GM19351 (cell line): ENCODE measurements at regions not wholly inside any gene's neighbourhood (a gene's known extent, or its start where the extent isn't known, plus 50 kb on each side); places are given as distances from the start of the nearest gene placed in this dataset.
"Not testable (repeated sequence)": the region's sequence is repeated elsewhere in the genome, so short reads cannot be mapped to it uniquely, and the experiment has no call there.

Source experiments
- ATAC-seq: cut with Tn5 transposase; IDR thresholded peaks from one replicate; pipeline ENCODE4 v1.9.1; 2021; ENCODE audit warnings: mild to moderate bottlenecking, moderate library complexity; ENCODE audit not compliant: unreplicated experiment

DNA sequence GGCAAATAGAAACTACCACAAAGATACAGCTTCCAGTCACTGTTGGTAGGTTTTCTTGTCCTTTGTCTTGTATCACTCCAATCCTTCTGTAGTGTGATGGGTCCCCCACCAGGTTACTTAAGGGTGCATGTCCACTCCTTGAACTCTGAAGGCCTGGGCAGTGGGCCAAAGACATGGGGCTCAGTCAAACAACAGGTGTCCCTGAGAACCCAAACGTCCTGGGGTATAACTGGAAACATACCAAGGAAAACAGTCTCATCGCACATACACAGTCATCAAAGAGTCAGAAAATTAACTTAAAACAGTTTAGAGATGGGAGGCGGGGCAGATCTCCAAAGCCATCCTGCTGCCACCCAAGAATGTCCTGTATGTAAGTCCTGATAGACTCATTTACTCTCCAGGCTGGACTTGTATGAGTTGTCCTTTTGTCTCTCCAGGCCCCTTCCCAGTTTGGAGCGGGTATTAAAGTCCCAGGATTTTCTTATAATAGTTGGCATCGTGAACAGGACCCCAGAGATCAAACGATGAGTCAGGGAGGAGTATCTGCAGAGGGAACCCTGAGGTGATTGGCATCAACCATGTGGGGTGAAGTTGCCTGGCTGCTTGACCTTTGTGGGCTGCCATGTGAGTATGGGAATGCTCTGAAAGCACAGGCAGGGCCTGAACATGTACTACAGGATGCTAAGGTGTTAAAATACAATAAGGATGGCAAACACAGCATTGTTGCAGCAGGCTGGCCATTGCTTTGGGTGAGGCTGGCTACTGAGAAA is 613.2 kb upstream of the KLF12 start:
- ATAC-seq: no peak

DNA sequence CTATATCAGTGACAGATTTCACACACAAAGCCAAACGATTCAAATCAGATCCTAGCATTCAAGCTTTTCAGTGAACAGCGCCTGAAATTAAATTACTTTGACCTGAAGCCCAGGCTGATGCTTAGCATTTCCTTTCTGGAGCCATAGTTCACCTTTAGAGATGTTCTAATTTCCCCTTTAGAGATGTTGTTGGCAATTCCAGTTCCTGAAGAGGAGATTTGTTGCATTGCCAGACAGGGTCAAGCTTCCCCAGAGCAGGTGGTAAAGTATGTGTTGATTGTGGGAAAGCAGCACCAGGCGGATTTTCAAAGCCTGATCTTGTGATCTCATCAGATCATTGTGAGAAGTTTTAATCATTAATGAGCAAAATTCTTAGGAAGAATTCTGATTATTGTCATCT is 609.8 kb upstream of the KLF12 start:
- no peak for ATAC-seq

DNA sequence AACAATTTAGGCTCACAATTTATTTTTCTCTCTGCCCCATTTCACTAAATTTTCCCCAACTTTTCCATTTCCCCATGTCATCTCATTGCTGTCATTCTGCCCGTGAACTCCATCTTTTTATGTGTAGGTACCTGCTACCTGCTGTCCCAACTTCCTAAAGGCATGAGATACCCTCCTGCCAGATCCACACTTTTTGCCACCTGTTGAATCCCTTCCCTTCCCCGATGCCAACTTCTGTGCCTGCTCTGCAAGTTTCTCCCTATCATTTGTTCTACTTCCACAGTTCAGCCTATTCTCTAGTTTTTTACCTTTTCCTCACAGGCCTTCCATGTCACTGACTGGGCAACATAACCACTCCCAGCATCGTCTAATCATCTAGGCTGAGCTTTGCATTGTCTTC is 607.5 kb upstream of the KLF12 start:
- no peak for ATAC-seq

DNA sequence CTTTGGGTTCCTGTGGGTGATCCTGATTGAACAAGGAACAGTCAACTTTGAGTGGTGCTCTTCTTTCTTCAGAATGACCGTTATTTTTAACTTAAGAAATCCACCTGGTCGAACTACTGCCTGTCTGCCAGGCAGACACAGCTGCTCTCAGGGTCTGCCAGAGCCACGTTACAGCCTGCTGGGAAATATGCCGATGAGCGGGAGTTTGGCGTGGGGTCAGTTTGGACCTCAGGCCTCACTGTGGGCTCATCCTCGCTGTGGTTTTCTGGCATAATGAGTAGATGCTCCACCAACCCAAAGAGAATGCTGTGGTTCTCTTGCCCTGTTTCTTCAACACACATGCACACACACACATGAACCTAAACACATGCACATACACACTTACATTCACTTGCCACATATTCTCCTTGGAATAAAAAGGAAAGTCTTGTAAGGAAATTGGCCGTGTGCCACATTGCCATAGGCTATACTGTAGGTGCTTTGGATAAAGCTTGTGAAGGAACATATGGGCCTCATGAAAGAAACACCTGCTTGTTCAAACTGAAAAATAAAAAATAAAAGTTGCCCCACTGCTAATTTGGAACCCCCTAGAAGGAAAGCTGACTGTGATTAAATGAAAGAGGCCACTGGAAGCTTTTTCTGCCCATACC is 598.7 kb upstream of the KLF12 start:
- no peak for ATAC-seq

DNA sequence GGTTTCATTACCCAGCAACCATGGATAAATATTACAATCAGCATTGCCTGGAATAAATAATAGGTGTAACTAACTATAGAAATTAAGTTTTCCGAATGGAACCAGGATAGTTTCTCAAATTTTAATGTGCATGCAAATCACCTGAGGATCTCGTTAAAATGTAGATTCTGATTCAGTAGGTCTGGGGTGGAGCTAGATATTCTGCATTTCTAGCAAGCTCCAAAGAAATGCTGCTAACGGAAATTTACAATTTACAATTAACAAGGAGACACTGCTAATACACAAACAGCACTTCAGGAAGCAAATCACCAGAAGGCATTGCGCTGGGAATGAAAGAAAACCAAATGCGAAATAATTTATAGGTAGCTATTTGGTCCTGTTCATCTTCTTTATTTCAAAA is 597.5 kb upstream of the KLF12 start:
- no peak for ATAC-seq

DNA sequence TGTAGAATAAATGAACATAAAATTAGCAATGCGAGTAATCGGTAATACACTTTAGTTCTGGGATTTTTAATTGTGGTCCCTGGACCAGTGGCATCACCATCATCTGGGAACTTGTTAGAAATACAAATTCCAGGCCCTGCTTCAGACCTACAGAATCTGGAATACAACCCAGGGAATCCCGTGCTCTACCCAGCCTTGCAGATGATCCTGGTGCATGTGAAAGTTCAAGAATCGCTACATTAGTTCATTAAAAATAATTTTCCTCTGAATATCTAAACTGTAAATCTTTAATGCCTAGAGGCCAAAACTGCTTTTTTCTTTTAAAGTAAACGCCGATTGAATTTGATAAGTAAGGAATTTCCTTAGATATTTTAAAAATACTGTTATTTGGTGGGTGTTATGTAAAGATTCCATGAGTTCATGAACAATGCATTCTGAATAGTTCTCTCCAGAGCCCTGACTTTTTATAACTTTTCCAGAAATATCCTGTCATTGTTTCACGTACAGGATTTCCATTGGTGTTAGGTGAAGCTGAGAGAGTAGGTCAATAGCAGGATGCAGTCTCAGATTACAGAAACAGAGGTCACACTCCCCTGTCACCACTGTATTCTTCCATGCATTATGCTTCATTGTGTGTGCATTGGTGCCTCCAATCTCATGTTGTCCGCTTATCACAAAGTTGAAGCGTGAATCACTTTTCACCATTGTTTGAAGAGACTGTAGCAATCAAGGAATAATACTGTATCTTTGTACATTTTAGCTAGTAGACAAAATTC is 596.5 kb upstream of the KLF12 start:
- ATAC-seq: no peak

DNA sequence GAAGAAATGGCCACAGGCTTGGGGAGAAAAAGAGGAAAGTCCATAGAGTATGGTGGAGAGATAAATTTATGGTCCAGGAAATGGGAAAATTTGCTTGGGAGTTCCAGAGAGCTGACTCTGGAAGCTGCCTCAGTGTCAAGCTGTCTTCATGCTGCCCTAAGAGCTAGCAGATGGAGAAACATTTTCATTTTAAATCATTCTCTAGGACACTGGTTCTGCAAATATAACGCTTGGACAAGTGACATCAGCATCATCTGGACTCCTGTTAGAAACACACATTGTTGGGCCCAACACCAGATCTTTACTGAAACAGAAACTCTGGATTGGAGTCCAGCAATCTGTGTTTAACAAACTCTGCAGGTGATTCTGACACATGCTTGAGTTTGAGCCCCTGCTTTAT is 592.0 kb upstream of the KLF12 start:
- no peak for ATAC-seq

DNA sequence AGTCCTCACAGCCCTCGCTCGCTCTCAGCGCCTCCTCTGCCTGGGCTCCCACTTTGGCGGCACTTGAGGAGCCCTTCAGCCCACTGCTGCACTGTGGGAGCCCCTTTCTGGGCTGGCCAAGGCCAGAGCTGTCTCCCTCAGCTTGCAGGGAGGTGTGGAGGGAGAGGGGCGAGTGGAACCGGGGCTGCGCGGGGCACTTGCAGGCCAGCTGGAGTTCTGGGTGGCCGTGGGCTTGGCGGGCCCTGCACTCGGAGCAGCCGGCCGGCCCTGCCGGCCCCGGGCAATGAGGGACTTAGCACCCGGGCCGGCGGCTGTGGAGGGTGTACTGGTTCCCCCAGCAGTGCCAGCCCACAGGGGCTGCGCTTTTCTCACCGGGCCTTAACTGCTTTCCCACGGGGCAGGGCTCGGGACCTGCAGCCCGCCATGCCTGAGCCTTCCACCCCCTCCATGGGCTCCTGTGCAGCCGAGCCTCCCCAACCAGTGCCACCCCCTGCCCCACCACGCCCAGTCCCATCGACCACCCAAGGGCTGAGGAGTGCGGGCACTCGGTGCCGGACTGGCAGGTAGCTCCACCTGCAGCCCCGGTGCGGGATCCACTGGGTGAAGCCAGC is 584.1 kb upstream of the KLF12 start:
- not testable (repeated sequence) for ATAC-seq

DNA sequence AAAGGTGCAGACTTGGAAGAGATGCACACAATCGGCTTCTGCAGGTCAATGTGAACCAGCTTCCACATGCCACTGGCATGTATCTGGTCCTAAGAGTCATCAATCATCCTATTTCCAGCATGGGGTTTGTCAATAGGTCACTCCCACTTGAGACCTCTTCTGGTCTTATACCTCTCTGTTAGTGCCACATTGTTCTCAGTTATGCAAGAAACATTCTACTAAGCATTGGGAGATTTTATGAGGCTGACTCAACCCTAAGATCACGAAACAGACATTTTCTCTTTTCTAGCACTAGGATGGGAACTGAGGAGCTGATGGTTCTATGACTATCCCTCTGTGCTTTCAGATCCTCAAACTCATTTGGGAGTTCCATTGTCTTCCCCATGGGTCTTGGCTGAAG is 581.5 kb upstream of the KLF12 start:
- ATAC-seq: no peak

DNA sequence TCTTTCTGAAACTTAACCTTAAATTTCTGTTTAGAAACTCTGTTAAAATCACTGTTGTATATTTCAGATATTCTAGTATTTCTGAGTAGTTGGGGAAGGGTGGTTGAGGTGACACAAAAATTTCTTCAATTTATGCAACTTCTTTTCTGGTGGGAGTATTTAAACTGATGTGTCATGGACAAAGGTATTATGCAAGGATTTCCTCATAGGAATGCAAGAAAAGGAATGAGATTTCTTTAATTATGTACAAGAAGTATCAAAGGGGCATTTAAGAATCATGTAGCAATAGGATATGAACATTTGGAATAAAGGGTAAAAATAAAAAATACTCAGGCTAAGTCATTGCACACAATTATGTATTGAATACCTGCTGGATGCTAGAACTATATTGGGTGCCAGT is 575.8 kb upstream of the KLF12 start:
- no peak for ATAC-seq

DNA sequence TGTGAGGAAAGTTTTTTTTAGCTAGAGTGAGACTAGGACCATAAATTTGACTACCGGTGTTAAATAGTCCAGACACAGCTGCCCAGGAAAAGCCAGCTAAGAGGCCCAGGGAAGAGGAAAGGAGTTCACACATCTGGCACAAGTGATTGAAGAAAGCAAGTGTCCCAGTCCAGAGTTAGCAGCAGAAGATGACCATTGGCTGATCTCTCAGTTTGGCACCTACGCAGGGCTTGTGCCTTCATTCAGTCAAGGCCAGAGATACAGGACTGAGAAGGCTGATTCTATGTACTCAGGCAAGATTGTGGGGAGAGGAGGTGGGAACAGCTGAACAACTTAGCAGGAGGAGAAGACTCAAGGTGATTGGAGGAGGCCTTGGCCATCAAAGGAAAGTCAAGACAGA is 575.0 kb upstream of the KLF12 start:
- no peak for ATAC-seq

DNA sequence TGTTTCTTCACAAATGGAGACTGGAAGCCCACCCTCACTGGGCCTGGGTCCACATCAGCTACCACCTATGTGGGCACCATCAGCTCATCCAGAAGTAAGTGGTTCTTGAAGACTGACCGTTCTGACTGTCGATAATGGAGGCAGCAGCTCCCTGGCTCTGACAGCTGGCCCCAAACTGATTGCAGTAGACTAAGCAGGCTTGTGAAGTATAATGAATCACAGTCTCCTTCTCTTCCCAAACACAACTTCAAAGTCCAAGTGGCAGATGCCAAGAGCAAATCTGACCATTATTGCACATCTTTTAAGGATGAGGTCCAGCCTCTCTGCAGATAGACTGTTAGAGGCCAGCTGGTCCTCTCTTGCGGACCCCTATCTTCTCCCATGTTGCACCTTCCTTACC is 574.4 kb upstream of the KLF12 start:
- no peak for ATAC-seq

DNA sequence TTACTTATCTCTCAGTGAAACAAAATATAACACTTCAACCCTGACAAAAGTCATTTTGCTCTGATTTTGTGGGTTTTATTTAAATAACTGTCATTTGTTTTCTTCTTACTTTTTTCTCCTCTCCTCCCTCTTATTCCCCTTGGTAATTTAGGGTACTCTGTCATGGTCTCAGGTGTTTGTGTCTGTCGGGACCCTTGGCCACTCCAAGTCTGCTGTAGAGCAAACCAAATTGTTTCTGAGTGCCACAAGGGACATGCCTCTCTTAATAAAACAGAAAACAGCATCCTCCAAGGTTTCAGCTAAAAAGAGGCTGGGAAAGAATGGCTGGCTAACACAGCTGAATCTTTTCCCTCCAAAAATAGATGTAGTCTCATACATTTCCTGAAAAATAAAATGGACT is 573.1 kb upstream of the KLF12 start:
- no peak for ATAC-seq

DNA sequence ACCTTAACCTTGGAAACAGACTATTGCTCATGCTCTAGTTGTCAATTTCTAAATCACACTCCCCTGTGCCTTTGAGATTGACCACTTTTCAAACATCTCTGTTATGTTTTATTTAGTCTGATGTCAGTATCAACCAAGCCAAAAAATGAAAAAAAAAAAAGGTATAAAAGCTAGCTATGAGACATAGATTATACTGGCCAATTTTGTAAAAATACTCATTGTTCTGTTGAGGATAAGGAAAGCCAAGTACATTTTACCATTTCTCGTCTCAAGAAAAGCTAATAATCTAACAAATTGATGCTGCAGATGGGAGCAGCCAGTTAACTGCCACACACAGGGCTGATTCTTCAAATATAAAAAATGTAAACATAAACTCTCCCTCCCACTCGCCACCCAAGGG is 572.6 kb upstream of the KLF12 start:
- no peak for ATAC-seq

DNA sequence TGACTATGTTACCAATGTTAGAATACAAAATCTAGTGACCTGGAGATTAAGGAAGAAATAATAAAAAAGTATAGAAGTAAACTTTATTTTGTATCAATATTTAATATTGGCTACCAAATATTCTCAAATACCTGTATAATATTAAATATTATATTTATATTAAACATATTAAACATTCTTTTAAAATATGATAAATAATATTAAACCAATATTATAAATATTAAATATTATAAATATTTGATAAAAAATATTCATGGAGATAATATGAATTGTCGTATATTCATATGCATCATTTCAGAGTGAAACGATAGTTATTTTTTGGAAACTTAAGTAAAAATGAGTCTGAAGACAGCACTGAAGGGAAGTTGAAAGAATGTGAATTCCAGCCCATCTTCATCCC is 571.2 kb upstream of the KLF12 start:
- ATAC-seq: no peak

DNA sequence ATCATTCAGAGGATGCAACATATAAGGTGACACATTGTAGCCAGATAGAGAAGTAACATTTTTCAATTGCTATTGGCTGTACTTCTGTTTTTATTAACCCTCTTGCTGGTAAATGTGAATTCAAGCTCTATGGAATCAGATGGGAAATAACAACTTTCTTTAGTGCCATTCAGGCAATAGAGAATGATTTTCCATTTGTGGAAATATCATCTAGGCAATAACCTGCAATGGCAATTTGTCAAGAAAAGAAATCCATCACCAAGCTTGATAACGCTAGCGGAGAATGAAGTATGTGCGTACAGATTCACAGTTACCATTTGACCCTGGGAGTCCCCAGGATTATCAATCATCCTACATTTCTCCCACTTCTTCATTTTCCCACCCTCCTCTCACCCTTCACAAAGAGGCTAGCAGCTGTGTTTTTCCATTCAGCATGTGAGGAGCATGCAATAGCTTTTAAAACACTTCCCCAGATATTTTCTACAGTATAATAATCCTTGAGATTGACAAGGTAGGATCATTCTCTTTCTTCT is 569.7 kb upstream of the KLF12 start:
- no peak for ATAC-seq

DNA sequence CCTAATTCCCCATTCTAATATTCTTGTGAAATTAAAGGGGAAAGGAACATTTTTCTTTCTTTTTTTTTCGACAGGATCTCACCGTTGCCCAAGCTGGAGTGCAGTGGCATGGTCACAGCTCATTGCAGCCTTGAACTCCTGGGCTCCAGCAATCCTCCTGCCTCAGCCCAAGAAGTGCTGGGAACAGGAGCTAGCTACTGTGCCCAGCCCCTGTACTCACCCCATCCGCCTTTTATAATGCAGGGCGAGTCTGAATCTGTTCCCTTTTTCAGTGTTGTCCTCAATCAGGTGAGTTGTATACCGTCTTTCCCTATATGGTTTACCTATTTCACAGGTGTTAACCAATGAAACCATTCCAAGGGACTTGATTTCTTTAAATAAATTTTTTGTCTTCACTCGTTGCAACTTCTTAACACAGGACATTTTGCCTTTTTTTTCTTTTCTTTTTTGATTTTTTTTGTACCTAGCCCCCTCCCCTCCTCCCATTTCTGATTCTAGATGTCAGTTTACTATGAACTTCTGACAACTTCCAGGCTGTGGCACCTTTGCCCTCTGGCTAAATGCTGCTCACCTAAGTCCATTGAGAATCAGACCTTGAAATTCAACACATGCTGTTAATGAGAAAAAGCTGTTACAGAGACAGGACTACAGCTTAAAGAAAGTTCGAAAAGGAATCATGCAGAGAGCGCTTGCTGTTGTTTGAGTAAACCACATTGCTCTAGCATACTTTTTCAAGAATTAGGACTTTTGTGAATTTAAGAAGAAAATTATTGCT is 562.1 kb upstream of the KLF12 start:
- no peak for ATAC-seq

DNA sequence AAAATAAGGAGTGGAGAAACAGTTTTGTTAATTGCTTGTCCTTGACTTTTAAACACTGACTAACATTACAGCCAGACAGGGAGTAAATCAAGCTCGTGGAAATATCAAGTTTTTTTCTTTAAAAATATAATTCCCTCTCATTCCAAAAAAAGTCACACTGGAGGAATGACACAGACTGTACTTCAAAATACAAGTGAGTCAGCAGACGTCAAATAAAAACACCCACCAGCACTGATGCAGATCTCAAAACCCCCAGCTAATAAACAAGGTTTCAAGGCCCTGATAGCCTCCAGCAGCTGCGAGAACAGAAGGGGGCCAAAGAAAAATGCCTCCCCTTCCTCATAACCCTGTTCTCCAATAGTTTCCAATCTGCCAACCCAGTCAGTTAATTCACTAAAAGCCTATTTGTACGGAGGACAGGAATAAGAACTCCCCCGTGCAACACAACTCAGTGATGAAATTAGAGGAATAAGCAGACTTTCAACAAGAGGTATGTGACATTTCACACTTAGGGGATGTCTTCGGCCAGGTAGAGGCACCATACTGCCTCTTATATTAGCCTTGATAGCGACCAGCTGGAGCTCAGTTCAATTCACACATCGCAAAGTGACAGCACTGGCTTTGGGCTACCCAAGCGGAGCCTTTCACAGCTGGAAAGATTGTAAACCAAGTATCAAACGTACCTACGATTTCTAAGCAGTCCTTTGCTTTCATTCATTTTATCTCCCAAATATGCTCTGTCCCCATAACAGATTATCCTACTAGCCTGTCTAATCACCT is 561.0 kb upstream of the KLF12 start:
- no peak for ATAC-seq

DNA sequence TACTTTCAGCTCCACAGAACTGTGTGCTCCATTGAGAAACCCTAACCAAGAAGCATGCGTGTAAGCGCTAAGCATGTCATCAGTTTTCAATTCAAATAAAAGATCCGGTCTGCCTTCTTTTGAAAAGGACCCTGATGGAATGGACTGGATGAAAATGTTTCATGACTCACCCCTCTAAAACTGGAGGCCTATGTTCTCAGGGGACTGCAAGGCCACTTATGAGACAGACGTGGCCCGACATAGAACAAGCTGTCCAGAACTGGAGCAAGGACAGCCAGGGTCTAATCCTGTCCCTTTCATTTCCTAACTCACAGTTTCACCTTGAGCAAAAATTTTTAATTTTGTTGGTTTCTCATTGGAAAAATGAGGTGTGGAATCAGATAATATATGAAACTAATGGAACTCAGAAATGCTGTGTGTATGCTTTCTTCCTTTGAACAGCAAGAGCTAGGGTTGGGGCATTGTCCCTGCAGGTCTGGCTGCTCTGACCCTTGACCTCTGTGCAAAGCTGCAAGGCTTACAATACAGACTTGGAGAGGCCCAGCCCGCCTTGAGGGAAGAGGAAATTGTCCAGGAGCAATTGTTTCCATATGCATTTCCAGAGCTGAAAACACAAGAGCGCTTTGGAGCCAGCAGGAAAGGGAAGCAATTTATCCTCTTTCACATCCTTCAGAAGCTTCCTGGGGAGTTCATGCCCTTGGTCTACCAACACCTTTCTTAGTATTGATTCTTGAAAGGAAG is 553.4 kb upstream of the KLF12 start:
- no peak for ATAC-seq
